GM23248 (cell line): ENCODE measurements at regions not wholly inside any gene's neighbourhood (a gene's known extent, or its start where the extent isn't known, plus 50 kb on each side); places are given as distances from the start of the nearest gene placed in this dataset.

ENCODE experiments used
- EZH2 ChIP-seq: fragments of 200-600 bp; sonication (generic); IDR thresholded peaks from 2 replicates; pipeline ENCODE4 v1.6.1; 2018; ENCODE audit warnings: antibody characterized with exemption, mild to moderate bottlenecking; ENCODE audit not compliant: insufficient read depth, poor library complexity, severe bottlenecking
- EZH2phosphoT487 ChIP-seq: fragments of 200-600 bp; sonication (generic); IDR thresholded peaks from 2 replicates; pipeline ENCODE4 v1.6.1; 2018; ENCODE audit warnings: antibody characterized with exemption, moderate library complexity, mild to moderate bottlenecking, low read depth; ENCODE audit not compliant: insufficient read depth

DNA sequence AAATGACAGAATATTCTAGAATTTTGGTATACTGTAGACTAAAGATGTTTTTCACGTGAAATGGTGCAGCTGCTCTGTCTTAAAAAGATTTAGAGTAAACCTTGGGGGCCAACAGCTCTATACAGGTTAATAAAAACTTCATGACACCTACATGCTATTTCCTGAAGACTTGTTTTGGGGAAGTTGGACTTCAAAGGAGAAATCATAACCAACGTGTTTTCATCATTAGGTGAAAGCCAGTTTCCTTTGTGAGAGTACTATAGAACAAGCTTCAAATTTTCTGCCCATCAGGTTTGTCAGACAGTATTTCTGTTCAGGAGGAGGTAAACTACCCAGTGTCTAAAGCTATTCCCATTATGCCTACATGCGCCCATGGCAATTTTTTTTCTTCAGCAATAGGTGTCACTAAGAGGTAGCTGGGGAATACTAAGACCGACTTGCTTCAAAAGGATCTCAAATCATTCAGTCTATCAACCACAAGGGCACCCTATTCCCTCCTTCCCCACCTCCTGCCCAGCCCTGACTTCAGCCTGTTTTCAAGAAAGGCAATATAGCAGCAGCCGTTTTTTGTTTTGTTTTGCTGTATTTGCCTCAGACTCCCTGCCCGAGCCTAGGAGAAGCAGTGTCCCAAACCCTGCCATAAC is 237.3 kb upstream of the SP8 start:
- TF ChIP-seq EZH2 (no peak), EZH2phosphoT487 (no peak)
